Epidermal melanocyte (primary cell): ENCODE measurements at regions not wholly inside any gene's neighbourhood (a gene's known extent, or its start where the extent isn't known, plus 50 kb on each side); places are given as distances from the start of the nearest gene placed in this dataset.
"Not testable (repeated sequence)": the region's sequence is repeated elsewhere in the genome, so short reads cannot be mapped to it uniquely, and the experiment has no call there.

Source experiments
- DNase-seq: peaks from one replicate; pipeline ENCODE4 v3.0.0; 2011; ENCODE audit warnings: low spot score; ENCODE audit not compliant: insufficient read length

DNA sequence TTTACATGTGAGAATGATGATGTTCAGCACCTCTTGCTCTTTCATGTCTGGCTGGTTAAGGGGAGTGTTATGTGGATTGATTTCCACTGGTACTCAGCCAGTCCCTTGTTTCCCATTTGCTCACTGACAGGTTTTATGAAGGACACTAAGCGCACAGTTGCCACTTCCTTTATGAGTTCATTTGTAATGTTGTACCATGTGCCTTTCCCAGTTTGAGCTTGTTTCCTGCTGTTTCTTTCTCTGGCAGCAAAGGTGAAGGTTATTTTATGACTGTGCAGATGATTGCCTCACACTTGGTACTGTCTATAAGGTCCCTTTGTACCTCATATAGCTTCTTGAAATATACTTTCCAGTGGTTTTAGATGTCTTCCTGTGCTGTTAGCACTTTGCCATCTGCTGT, 1700.5 kb upstream of the TMEFF2 start:
- DNase-seq: no peak

DNA sequence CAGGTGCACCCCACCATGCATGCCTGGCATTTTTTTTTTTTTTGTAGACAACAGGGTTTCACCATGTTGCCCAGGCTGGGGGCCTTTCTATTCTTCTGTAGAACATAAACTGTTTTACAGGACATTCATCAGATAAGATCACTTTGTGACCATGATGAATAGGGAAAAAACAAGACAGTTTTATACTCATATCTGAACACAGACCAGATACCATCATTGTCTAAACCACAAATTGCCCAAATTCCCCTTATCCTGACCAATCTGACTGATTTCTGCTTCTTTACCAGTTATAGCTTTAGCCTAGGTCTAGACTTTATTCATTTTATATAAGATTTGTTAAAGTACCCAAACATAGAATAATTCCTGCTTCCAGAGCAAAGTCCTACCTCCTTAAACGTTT, 1699.3 kb upstream of the TMEFF2 start:
- DNase-seq: no peak

DNA sequence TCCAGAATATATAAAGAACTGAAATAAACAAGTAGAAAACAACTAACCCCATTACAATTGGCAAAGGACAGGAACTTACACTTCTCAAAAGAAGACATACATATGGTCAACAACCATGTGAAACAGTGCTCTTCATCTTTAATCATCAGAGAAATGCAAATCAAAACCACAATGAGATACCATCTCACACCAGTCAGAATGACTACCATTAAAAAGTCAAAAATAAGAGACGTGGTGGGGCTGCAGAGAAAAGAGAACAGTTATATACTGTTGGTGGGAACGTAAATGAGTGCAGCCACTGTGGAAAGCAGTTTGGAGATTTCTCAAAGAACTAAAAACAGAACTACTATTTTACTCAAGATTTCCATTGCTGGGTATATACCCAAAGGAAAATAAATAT, 1696.3 kb upstream of the TMEFF2 start:
- DNase-seq: no peak

DNA sequence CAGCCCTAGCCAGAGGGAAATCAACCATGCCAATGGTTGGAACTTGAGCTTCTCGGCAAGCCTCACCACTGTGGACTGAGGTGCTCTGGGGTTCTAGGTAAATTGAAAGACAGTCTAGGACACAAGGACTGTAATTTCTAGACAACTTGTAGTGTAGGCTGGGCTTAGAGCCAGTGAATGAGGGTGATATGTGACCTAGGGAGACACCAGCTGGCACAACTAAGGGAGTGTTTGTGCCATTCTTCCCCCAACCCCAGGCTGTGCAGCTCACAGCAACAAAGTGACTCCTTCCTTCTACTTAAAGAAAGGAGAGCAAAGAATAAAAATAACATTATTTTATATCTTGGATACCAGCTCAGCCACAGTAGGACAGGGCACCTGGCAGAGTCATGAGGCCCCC, 1690.7 kb upstream of the TMEFF2 start:
- no peak for DNase-seq

DNA sequence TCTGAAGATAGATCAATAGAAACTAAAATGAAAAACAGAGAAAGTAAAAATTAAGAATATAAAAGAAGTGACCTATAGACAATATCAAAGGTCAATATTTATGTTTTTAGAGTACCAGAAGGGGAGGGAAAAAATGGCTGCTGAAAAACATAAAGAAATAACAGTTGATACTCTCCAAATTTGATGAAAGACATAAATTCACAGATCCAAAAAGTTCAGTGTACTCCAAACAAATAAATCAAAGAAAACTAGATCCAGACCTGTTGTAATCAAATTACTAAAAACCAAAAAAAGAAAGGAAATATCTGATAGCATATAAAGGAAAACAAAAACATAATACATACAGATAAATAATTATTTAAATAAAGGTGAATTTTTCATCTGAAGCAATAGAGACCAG, 1689.1 kb upstream of the TMEFF2 start:
- DNase-seq: no peak

DNA sequence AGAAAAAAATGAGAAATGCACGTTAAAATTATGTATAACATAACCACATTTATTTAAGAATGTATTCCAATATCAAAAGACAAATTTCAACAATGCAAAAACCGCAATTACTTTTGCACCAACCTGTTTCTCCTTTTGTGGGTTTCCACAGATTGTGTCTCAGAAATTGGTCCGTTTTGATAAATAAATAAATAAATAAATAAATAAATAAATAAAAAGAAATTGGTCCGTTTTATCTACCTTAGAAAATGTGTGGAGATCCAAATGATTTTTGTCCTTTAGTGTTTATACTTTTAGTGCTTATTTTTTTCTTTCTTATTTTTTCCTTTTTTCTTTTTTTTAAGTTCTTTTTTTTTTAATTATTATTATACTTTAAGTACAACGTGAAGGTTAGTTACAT, 1682.2 kb upstream of the TMEFF2 start:
- no peak for DNase-seq

DNA sequence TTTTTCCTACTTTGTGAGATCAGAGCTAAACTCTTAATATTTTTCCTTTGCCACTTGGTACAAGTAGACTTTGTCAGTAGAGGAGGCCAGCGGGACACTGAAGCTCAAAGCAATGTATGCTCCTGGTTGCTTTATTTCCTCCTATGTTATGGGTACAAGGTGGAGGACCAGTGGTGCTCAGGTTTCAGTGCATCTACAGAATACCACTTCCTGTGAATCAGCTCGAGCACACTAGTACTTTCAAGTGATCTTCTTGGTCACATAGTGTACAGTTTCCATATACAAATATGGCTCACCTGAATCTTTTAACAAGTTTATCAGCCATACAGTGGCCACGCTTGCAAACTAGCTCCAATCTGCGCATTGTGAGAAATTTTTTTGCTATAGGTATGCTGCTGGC, 1674.8 kb upstream of the TMEFF2 start:
- no peak for DNase-seq

DNA sequence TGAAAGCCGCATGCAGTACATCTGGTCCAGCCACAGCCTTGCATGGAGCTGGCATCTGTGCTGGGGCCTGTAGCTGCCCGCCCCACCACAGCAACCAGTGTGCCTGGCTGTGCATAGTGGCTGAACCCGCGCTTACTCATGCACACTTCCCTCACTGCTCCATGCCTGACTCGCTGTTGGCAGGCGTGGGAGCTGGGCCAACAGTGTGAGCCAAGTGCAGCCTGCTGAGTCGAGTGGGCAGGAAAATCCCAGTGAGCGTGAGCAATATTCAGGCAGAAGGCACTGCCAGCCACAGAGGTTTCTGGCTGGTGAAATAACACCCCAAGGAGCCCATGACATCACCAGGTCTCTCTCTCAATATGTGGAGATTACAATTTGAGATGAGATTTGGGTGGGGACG, 1674.1 kb upstream of the TMEFF2 start:
- no peak for DNase-seq

DNA sequence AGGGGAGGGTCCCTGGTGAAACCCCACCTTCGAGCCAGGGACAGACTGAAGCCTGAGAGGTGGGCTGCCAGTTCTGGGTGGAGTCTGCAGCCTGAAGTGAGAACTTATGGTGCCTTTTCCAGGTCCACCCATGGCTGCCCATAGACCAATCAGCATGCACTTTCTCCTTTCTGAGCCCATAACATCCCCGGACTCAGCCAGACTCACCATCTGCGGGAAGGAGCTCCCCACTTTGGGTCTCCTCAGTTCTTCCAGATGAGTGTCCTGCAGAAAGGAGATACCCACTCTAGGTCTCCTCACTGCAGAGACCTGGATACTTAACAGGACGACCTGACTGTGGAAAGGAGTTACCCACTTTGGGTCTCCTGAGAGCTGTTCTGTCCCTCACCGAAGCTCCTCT, 1673.4 kb upstream of the TMEFF2 start:
- DNase-seq: no peak

DNA sequence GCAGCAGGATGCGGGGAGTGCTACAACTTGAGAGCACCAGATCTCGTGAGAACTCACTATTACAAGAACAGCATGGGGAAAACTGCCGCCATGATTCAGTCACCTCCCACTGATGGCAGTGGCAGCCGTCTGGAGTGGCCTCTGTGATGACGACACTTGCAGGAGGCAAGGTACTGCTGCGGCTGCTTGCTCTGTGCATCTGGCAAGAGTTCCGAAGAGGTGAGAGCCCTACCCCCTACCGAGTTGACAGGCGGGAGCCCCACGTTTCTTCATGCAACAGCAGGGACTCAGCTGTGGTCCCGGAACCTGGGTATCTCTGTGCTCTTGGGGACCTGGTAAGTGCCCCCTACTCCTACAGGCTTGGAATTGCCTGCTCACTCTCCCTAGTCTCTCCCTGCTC, 1672.7 kb upstream of the TMEFF2 start:
- DNase-seq: no peak

DNA sequence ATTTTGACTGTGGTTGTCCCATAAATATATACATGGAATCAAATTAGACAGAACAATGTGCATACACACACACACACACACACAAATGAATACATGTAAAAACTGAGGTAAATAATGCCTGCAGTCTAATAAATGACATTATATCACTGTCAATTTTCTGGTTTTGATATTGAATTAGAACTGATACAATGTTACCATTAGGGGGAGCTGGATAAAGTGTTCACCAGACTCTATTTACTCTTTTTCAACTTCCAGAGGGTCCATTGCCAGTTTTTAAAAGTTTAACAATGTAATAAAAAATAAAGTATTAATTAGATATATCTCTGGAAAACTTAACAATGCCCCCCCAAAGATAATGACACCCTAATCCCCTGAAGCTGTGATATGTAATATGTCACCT, 1666.8 kb upstream of the TMEFF2 start:
- no peak for DNase-seq

DNA sequence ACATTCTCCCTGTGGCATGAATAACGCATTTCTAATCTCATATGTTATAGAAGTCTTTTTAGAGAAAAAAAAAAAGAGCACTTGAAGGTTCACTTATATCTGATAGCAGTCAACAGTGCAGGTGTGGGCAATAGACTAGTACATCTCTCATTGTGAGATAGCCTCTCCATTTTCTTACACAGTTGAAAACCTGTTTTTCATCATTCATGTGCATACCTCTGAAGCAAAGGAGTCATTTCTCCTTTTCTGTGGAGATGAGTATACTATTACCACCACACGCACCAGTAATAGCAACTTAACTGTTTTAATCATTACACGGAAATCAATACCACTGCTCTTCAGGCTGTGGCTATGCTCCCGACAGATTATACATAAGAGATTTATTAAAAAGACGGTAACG, 1653.3 kb upstream of the TMEFF2 start:
- no peak for DNase-seq

DNA sequence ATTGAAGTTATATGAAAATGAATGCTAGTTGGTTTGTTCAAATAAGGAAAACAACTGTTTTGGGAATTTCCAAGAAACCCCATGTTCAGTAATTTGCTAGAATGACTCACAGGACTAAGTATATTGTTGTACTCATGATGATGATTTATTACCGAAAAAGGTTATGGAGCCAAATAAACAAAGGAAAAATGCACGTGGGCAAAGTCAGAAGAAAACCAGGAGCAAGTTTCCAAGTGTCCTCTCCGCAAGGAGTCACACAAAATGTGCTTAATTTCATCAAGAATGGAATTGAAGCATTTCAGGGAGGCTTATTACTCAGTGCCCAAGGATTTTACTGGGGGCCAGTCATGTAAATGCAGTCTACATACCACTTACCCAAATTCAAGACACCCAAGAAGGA, 1652.4 kb upstream of the TMEFF2 start:
- DNase-seq: no peak

DNA sequence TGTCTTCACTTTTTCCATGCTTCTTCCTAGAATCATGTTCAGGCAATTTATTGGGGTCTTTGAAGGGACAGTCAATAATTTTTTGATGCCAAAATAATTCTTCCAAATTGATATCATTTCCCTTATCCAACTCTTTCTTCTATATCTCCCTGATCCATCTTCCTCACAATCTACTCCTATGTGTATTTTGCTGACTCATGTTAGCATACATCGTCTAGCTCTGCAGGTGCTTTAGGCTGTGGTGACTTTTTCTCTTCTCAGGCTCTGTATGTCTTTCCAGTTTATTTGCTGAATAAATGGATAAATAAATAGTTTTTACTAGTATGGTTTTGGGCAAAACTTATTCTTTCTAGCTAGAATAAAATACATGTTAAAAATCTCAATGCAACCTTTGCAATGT, 1650.9 kb upstream of the TMEFF2 start:
- no peak for DNase-seq

DNA sequence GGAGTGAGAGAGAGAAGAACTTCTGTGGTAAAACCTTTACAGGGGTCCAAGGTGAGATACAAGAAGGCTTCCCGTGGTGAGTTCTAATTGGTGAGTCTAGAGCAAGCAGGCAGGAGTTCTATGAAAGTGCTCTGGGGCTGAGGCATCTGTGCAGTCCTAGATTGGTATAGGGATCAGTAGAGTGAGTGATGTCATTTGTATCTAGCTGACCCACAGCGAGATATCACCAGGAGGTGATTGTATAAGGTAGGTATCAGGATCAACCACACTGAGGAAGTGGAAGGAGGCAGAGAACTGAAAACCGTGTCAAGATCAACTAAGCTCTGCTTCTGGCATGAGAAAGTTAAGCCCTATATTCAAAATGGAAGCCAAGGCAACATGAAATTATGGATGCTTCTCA, 1648.9 kb upstream of the TMEFF2 start:
- DNase-seq: no peak

DNA sequence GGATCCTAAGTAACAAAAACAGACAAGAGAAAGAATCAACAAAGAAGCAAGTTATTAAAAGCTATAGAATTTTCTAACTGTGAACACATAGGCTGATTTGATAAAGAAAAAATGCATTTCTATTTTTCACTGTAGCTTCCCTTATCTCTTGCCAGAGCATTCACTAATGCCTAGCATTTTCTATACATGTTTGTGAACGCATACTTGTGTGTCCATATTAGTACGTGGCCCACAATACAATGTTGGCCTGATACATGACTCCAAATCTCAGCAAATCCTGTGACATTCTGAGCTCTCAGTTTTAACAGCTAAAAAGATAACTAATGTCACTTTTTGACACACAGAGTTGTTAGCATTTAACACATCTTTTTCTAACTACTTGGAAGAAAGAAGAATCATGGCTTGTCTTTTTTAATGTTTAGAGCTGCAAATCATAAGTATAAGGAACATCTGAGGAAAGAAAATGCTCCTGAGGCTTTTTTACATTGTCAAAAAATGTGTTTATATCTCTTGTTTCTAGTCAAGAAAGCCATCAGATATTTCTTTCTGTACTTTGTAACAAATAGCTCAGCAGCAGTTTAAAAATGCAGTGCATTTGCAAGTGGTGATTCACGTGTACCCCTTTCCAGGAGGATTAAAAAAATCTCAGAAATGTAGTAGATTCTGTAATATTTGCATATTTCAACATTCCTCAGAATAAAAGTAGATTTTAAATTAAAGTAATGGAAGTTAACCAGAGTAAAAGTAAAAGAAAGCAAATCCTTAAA, 1646.8 kb upstream of the TMEFF2 start:
- DNase-seq: no peak

DNA sequence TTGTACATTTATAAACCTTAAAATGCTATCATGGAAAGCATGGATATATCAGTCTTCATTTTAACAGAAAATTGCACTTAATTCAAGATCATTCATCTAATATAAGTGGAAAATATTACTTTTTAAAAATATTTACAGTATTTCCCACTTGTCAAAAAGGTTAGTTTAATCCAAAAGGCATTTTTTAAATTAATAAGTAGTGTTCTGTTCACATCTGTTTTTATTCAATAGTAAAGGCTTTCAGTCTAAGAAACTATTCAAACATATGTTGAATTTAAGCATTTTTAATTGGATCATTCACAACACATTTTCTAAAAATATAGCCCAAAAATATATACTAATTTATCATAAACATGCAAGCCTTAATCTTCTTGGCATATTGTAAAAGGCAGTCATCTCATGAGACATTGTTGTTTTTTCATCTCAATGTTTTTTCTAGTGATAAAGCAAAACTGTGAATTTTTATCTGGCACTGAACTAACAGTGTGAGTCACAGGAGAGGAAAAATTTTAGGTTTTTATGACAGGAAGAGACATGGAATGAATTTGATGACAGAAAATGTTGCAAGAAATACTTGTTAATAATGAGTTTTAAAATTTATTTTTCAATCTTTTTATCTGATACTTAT, 1642.5 kb upstream of the TMEFF2 start:
- DNase-seq: no peak

DNA sequence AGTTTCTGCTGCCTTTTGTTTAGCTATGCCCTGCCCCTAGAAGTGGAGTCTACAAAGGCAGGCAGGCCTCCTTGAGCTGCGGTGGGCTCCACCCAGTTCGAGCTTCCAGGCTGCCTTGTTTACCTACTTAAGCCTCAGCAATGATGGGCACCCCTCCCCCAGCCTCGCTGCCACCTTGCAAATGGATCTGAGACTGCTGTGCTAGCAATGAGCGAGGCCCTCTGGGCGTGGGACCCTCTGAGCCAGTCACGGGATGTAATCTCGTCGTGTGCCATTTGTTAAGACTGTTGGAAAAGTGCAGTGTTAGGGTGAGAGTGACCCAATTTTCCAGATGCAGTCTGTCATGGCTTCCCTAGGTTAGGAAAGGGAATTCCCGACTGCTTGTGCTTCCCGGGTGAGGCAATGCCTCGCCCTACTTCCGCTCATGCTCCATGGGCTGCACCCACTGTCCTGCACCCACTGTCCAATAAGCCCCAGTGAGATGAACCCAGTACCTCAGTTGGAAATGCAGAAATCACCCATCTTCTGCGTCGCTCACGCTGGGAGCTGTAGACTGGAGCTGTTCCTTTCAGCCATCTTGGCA, 1641.8 kb upstream of the TMEFF2 start:
- DNase-seq: not testable (repeated sequence)

DNA sequence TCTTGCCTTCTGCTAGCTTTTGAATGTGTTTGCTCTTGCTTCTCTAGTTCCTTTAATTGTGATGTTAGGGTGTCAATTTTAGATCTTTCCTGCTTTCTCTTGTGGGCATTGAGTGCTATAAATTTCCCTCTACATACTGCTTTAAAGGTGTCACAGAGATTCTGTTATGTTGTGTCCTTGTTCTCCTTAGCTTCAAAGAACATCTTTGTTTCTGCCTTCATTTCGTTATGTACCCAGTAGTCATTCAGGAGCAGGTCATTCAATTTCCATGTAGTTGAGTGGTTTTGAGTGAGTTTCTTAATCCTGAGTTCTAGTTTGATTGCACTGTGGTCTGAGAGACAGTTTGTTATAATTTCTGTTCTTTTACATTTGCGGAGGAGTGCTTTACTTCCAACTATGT, 1639.2 kb upstream of the TMEFF2 start:
- DNase-seq: not testable (repeated sequence)

DNA sequence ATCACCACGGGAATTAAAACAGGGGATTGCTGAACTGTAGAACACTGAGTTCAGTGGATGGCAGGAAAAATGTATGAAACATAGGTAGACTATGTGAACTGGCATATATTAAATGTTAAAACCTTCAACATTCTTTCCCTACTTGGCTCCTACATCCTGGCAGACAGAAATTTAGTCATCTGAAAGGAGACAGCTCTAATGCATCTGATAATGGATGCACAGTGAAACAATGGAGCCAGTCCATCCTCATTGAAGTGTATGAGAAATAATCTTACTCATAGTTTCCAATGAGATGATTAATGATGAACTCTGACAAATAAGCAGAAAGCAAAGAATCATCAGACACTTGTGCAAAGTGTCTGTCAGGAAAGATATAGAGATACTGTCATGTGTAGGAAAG, 1629.7 kb upstream of the TMEFF2 start:
- no peak for DNase-seq

DNA sequence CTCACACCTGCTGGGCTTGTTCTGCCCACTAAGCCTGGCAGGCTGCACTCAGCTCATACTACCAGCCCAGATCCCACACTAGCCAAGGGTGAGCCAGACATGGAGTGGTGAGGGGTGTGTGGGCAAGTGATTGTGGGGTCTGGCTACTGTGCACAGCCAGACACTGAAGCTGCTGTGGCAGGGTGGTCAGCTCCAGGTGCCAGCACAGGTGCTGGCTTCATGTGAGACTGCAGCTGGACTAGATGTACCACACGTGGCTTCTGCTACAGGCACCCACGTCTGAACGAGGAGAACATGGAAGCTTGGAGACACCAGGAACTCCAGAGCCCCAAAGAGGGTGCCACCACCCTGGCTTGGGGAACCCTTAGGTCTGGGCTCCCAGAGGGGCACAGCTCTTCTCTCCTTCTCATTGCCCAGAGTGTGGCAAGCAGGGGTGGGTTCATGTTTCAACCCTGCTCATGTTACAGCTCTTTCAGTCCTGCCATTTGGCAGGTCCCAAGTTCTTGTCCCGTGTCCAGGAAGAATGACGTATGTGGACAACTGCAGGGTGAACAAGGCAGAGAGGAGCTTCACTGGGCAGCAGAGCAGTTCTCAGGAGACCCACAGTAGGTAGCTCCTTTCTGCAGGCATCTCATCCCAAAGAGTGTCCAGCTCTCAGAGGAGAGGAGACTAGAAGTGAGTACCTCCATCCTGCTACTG, 1624.2 kb upstream of the TMEFF2 start:
- no peak for DNase-seq

DNA sequence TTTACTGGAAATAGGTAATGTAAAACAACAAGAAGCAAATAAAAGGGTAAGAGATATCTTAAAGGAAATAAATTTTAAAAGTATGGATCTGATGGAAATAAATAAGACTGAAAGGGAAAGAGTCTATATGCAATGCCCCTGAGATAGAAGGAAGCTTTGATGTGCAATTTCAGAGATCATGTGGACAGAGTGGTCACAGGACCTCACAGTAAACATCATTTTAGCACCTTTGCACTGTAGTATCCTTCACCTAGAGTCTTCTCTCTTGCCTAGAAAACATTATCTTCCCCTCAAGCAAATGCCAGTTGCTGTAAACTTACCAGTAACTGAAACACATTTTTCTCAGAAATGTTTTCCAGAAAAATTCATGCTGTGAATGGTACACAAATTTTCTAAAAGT, 1621.3 kb upstream of the TMEFF2 start:
- DNase-seq: no peak
